Stromal cell of bone marrow (primary cell): ENCODE measurements at regions not wholly inside any gene's neighbourhood (a gene's known extent, or its start where the extent isn't known, plus 50 kb on each side); places are given as distances from the start of the nearest gene placed in this dataset.
A peak's percentile ranks its signal among the peaks of the same experiment; 100 is the strongest.

ENCODE experiments used
- DNase-seq: peaks from one replicate; pipeline ENCODE4 v3.0.0-alpha.2; 2012; ENCODE audit warnings: low read depth

DNA sequence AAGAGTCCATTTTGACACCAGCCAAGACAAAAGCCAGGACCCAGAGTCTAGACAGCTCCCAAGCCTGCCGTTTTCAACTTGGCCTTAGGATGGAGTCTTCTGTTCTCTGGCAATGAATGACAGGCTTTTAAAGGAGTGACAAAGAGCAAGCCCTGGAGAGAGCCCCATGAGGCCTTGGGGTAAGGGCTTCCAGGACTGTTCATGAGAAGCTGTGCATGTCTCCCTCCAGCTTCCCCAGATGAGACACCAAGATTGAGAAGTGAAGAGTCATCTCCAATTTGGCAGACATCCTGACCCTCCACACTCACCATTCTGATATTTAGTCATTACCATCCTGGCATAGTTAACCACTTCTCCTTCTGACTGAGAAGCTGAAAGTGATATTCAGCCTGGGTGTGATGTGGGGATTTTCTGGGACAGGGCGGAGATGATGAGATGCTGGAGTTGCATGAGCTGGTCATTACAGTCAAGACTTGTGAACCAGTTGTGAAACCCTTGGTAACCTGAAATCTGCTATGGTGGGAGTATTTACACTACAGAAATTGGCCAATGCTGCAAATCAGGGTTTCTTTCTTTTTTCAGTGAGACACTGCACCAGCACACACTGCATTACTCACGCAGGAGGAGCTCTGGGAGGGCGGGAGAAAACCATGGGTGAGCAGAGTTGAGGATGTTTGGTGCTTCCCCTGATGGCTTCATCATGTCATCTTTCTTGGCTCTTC, 77.8 kb downstream of the VCPKMT start:
- DNase-seq: peak; percentile 99

DNA sequence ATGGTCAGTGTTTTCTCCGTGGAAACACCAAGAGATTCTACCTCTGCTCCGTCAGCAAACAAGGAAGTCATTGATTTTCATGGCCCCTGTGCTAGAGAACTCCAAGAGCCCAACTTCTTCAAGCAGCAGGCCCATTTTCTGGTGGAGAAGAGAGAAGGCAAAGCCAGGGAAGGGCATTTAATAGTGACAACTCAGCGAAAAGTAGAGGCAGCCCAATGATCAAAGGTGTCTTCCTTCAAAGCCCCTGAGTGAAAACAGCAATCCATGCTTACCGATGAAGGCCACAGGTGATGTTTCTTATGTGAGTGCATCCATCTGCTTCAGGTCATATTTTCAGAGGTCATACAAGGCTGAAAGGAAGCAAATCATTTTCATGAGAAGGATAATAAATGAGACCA, 77.3 kb downstream of the VCPKMT start:
- no peak for DNase-seq

GRCh38 chr14:50039734-50040400, 76.5 kb downstream of the VCPKMT start:
- no peak for DNase-seq

GRCh38 chr14:50040401-50040775, 76.0 kb downstream of the VCPKMT start:
- DNase-seq: no peak

DNA sequence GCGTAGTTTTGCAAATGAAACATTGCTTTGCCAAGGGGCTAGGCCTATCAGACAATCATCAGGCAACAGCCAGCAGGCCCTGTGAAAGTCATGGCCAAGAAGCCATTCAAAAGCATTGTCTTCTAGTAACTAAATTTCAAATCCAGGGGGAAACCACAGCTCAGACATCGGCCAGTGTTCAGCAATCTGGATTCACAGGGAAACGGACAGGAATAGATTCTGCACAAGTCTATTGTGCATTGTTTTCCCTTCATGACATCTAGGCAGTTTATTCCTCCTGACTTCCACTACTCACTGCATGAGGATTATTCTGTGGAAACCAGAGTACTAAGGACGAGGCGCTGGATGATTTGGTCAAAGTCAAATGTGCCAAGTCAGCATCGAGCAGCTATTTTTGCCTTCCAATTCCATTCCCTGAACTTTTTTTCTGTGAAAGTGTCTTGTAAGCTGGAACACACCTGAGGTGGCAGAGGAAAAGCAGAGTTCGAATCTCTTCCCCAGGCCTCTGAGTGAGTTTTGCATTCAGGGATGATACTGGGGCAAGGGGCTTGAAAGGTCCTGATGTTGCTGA, 75.4 kb downstream of the VCPKMT start:
- no peak for DNase-seq

- DNase-seq: no peak
Measured at GRCh38 chr14:50041980-50042379, 74.4 kb downstream of the VCPKMT start.

DNA sequence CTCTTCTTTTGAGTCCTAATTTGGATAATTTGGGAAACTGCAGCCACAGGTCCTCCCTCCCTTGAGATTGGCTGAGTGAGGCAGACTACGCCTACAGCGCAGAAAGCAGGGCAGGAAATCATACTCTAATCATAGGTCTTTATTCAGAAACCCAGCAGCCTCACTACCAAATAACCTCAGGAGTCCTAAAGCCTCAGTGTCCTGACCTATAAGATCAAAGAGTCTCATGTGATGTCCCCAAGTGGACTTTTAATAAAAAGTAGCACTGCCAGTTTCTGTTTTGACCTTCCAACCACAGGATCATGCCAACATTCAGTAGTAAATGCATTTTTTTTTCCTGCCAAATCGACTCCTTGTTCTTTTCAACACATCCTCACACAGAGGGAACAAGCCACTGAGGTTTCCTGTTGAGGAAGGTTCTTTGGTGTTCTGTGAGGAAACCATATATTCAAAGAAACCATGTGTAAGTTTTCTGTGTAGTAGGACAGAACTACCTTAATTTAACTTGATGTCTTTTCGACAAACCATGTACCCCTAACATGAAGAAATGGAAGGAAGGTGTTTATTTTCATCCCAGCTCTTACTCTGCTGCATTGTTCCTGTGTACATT, 72.2 kb downstream of the VCPKMT start:
- DNase-seq: no peak

DNA sequence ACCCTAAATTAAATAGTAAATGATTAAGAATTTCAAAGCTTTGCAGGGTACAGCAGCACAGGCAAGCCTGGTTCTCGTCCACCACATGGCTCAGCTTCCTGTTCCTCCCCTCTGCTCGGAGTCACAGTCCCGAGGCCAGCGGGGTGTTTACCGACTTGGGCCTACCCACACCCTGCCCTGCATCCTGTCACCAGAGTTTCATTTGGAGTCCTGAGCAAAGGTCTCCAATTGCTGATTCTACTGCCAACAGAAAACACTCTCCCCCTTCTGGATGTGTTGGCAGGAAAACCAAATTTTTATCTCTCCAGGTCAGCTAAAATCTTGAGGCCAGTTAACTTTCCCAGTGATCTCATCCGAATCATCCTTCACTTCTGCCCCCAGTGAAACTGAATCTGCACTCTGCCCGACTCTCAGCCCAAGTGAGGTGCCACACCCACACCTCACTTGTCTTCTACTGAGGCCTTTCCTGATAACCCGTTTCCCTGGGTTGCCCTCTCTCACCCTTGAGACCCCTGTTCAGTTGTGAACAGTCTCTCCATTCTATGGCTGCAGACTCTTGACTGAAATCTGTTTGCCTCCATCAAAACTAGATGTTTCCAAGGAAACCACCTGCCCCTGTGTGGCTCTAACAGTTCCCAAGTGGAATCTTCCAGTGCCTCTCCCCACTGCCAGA, 71.2 kb downstream of the VCPKMT start:
- DNase-seq: peak; percentile 76

GRCh38 chr14:50045837-50046236, 70.5 kb downstream of the VCPKMT start:
- no peak for DNase-seq

GRCh38 chr14:50047274-50047676, 69.1 kb downstream of the VCPKMT start:
- no peak for DNase-seq

DNA sequence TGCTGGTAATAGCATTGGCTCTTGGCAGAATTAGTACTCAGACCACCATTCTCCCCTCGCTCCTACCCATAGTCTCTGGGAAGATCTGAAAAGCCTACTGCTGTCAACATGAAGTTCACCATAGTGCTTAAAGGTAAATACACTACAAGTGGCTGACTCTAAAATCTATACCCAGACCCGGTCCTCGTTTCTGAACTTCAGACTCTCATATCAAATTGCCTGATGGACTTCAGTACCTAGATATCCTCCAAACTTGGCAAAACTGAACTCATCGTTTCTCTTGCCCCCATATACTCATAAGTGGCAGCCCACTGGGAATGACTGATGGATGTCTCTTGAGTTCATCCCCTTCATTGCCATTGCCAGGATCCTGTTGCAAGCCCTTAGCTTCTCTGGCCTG, 67.3 kb downstream of the VCPKMT start:
- no peak for DNase-seq

DNA sequence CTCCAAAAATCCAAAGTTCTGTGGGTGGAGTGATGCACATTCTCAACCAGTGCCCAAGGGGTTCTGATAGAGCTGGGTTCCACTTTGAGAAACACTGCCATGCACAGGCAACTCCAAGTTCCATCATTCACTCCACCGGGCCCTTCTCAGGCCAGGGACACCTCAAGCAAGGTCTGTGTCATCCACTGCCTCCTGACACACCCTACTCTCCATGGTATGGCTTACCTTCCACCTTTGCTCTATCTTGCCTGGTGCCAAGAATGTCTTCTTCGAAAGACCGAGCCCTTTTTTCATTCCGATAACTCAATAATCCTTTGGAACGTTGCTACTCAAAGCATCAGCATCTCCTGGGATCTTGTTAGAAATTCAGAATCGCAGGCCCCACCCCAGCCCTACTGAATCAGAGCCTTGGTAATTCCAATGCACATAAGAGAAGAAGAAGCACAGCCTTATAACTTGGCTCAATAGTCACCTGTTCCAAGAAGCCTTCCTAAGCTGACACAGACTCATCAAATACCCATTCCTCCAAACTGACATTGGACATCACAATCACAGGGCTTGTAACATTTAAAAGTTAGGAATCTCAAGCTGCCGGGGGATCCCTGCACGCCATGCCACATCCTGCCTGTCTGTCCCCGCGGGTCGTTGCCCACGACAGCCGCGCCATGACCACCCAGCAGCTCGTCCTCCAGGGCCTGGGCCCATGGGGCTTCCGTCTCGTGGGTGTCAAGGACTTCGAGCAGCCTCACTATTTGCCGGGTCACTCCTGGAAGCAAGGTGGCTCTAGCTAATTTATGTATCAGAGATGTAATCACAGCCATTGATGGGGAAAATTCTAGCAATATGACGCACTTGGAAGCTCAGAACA, 66.4 kb downstream of the VCPKMT start:
- no peak for DNase-seq

DNA sequence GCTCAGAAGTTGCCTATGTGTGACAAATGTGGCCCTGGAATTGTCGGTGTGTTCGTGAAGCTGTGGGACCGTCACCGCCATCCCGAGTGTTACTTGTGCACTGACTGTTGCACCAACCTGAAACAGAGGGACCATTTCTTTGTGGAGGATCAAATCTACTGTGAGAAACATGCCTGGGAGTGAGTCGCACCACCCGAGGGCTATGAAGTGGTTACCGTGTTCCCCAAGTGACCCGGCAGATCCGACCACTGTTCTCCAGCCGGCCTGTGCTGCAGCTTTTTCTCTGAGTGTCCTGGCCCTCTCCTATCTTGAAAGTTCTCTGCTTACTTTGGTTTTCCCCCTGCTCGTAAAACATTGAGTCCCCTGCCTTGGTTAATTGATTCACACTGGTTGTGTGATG, 65.3 kb downstream of the VCPKMT start:
- DNase-seq: no peak

DNA sequence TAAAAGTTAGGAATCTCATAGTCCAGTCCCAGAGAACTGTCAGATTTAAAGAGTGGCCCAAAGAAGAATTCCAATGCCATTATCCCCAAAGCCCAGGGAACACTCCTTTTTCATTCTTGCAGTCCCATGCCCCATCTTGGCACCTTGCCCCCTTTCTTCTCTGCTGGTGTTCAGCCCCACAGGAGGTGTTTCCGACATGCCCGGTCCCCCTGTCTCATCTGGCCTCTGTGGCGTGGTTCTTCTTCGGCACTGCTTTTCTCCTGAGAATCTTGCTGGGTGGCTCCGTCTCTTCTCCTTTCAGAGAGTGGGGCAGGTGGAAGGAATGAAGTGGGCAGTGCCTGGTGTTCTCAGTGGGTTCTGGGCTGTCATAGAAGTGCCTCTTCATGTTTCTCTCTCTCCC, 64.7 kb downstream of the VCPKMT start:
- DNase-seq: no peak

GRCh38 chr14:50052517-50052916, 63.9 kb downstream of the VCPKMT start:
- DNase-seq: no peak

- no peak for DNase-seq
Measured at GRCh38 chr14:50053935-50054334, 62.4 kb downstream of the VCPKMT start.

GRCh38 chr14:50055461-50056228, 60.7 kb downstream of the VCPKMT start:
- DNase-seq: no peak

- DNase-seq: no peak
Measured at GRCh38 chr14:50056435-50056834, 59.9 kb downstream of the VCPKMT start.

DNA sequence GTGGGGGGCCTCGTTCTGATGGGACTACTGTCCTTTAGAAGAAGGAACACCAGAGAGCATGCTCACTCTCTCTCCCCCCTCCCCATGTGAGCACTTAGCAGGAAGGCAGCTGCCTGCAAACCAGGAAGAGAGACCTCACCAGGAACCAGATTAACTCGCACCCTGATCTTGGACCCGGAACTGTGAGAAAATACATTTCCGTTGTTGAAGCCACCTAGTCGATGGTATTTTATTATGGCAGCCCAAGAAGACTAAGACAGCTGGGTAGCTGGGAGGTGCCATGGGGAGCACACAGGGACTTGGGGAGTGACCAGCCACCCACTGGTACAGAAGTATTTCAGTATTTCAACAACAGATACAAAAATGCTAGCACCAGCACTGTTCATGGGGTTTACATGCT, 59.0 kb downstream of the VCPKMT start:
- DNase-seq: no peak

DNA sequence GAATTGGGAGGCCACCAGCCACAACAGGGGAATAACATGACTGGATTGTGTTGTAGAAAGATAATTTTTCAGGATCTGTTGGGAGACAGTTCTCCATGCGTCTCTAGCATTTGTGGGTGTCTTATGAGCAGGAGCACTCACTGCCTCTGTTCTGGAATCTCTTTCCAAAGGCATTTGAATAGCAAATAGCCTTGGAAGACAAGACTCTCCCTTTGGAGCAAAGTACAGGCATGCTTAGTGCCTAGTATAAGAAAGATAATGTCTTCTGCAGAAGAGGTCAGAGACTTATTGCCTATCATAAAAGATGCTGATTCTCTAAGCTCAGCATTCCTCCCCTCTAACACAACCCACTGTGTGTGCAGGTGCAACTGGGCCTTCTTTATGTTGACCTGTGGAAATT, 58.3 kb downstream of the VCPKMT start:
- DNase-seq: no peak
